HS-5 (cell line): ENCODE measurements at regions not wholly inside any gene's neighbourhood (a gene's known extent, or its start where the extent isn't known, plus 50 kb on each side); places are given as distances from the start of the nearest gene placed in this dataset.

Experiments used
- DNase-seq: peaks from one replicate; pipeline ENCODE4 v3.0.0-alpha.2; 2012; ENCODE audit warnings: low read depth

- no peak for DNase-seq
Observed at GRCh38 chr13:31686670-31687425, 52.5 kb upstream of the RXFP2 start.
